Trophoblast cell (in vitro differentiated cells and primary cell): ENCODE measurements at regions not wholly inside any gene's neighbourhood (a gene's known extent, or its start where the extent isn't known, plus 50 kb on each side); places are given as distances from the start of the nearest gene placed in this dataset.

Source experiments
- DNase-seq, 2 donors: peaks; one replicate each; pipeline ENCODE4 v3.0.0-alpha.2; 2016
- H2AFZ ChIP-seq: 2 replicates; pipeline ENCODE4 v1.6.1; 2013; ENCODE audit warnings: low read length, moderate library complexity, mild to moderate bottlenecking; ENCODE audit not compliant: insufficient read depth, poor library complexity
- H2AK5ac ChIP-seq: 2 replicates; pipeline ENCODE4 v1.6.1; 2013; ENCODE audit warnings: mild to moderate bottlenecking, low read length
- H2BK120ac ChIP-seq: 2 replicates; pipeline ENCODE4 v1.6.1; 2013; ENCODE audit warnings: low read length, mild to moderate bottlenecking, moderate library complexity; ENCODE audit not compliant: insufficient read depth, poor library complexity
- H2BK12ac ChIP-seq: 2 replicates; pipeline ENCODE4 v1.6.1; 2013; ENCODE audit warnings: mild to moderate bottlenecking, low read length, moderate library complexity
- H2BK5ac ChIP-seq: 2 replicates; pipeline ENCODE4 v1.6.1; 2013; ENCODE audit warnings: low read length, low read depth, moderate library complexity, mild to moderate bottlenecking; ENCODE audit not compliant: poor library complexity
- H3K14ac ChIP-seq: 2 replicates; pipeline ENCODE4 v1.6.1; 2013; ENCODE audit warnings: mild to moderate bottlenecking, low read length
- H3K18ac ChIP-seq: 2 replicates; pipeline ENCODE4 v1.6.1; 2013; ENCODE audit warnings: mild to moderate bottlenecking, low read length
- H3K23ac ChIP-seq: 2 replicates; pipeline ENCODE4 v1.6.1; 2013; ENCODE audit warnings: low read length
- H3K27ac ChIP-seq: 2 replicates; pipeline ENCODE4 v1.5.1; 2013; ENCODE audit warnings: low read depth, mild to moderate bottlenecking, inconsistent platforms, low read length, moderate library complexity
- H3K27me3 ChIP-seq: 2 replicates; pipeline ENCODE4 v1.6.1; 2013; ENCODE audit warnings: inconsistent platforms, mild to moderate bottlenecking, low read length, moderate library complexity; ENCODE audit not compliant: insufficient read depth
- H3K36me3 ChIP-seq, 2 experiments: 1 replicate in 1 of 2; 2 replicates in 1 of 2; pipeline ENCODE4 v1.6.1; 2013; ENCODE audit warnings: low read length in 2 of 2, mild to moderate bottlenecking in 2 of 2, moderate library complexity in 1 of 2; ENCODE audit not compliant: insufficient read depth in 2 of 2, control insufficient read depth in 1 of 2
- H3K4ac ChIP-seq: 2 replicates; pipeline ENCODE4 v1.6.1; 2013; ENCODE audit warnings: low read depth, mild to moderate bottlenecking, low read length, moderate library complexity
- H3K4me1 ChIP-seq, 2 experiments: 1 replicate in 1 of 2; 2 replicates in 1 of 2; pipeline ENCODE4 v1.6.1; 2013; ENCODE audit warnings: low read length in 2 of 2, mild to moderate bottlenecking in 2 of 2, moderate library complexity in 1 of 2; ENCODE audit not compliant: insufficient read depth in 2 of 2, control insufficient read depth in 1 of 2
- H3K4me2 ChIP-seq: 2 replicates; pipeline ENCODE4 v1.6.1; 2013; ENCODE audit warnings: inconsistent platforms, mild to moderate bottlenecking, low read length, moderate library complexity
- H3K4me3 ChIP-seq: 2 replicates; pipeline ENCODE4 v1.5.1; 2013; ENCODE audit warnings: mild to moderate bottlenecking, low read depth, low read length, inconsistent platforms
- H3K79me1 ChIP-seq: one replicate; pipeline ENCODE4 v1.6.1; 2013; ENCODE audit warnings: low read length
- H3K79me2 ChIP-seq: 2 replicates; pipeline ENCODE4 v1.6.1; 2013; ENCODE audit warnings: low read length, mild to moderate bottlenecking; ENCODE audit not compliant: control insufficient read depth, insufficient read depth, poor library complexity
- H3K9ac ChIP-seq: 2 replicates; pipeline ENCODE4 v1.6.1; 2013; ENCODE audit warnings: mild to moderate bottlenecking, low read length
- H3K9me3 ChIP-seq: 2 replicates; pipeline ENCODE4 v1.6.1; 2013; ENCODE audit warnings: low read depth, mild to moderate bottlenecking, control low read depth, inconsistent platforms, low read length; ENCODE audit not compliant: insufficient read depth
- H4K12ac ChIP-seq: 2 replicates; pipeline ENCODE4 v1.6.1; 2013; ENCODE audit warnings: low read depth, mild to moderate bottlenecking, low read length, moderate library complexity
- H4K8ac ChIP-seq: 2 replicates; pipeline ENCODE4 v1.6.1; 2013; ENCODE audit warnings: low read depth, mild to moderate bottlenecking, low read length, moderate library complexity
- H4K91ac ChIP-seq: one replicate; pipeline ENCODE4 v1.6.1; 2013; ENCODE audit warnings: low read depth, mild to moderate bottlenecking, low read length, moderate library complexity
- WGBS: extraction: QIAGEN DNeasy Blood & Tissue Kit; methylation state at CpG from one replicate; pipeline ENCODE4 v1.1.7; 2013; ENCODE audit warnings: missing lambda C conversion rate; ENCODE audit not compliant: insufficient read length, insufficient coverage; ENCODE audit errors: extremely low coverage; 5-methylcytosine and 5-hydroxymethylcytosine counted together

DNA sequence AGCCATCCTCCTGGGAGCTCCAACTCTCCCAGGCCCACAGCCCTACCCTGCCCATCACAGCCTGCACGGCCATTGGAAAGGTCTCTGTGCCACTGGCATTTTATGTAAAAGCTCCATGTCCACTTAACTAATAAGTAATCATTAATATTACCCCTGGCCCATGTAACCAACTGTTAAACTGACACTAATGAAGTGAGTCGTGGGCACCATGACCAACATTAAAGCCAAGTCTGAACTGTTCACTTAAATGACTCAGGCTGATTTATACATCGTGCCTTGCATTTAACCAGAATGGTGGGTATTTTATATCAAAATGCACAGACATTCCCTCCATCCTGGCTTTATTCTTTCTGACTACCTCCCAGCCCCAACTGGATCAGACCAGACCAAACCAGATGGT is 229.3 kb downstream of the SOX9 start:
- H3K14ac ChIP-seq, result no peak overlapping the region
- H3K79me2 ChIP-seq, result no peaks in the 10 kb centered on the region
- no peaks in the 10 kb centered on the region for H3K9me3 ChIP-seq
- H3K23ac ChIP-seq, result no peak overlapping the region
- WGBS, result no CpG with 5 or more reads among the region's 3 CpGs
- no peak overlapping the region for H4K12ac ChIP-seq
- no peak overlapping the region for H3K4ac ChIP-seq
- no peak overlapping the region for H2BK120ac ChIP-seq
- H4K91ac ChIP-seq, result no peak overlapping the region
- H3K27ac ChIP-seq, result no peak overlapping the region
- no peak overlapping the region for H3K4me3 ChIP-seq
- no peak overlapping the region for H4K8ac ChIP-seq
- no peak overlapping the region for H3K4me2 ChIP-seq
- no peaks in the 10 kb centered on the region for H3K36me3 ChIP-seq
- H3K9ac ChIP-seq, result no peak overlapping the region
- no peaks in the 10 kb centered on the region for H3K79me1 ChIP-seq
- H2BK5ac ChIP-seq, result no peak overlapping the region
- H3K27me3 ChIP-seq, result no peaks in the 10 kb centered on the region
- peaks cover 3 to 4% of the 10 kb centered on the region in 2 experiments for H3K4me1 ChIP-seq
- H2BK12ac ChIP-seq, result no peak overlapping the region
- DNase-seq, result no peak
- no peak overlapping the region for H3K18ac ChIP-seq
- no peak overlapping the region for H2AK5ac ChIP-seq
- no peak overlapping the region for H2AFZ ChIP-seq

DNA sequence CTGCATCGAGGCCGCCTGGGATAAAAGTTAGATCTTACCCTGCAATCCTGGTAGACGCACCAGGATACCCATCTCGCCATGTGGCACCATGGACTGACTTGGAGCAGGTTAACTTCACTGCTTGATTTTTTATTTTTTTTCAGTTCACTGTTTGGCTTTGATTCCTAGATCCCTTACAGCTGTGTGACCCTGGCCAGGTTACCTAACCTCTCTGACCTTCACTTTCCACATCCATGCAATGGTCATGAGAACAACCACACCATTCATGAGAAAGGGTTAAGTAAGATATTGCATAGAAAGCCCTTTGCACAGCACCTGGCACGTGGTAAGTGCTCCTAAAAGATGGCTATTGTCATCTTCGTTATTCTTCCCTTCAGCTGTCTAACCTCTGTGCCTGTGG is 230.5 kb downstream of the SOX9 start:
- Histone ChIP-seq H2BK12ac (no peak overlapping the region), H3K18ac (no peak overlapping the region), H3K27me3 (no peaks in the 10 kb centered on the region), H4K8ac (no peak overlapping the region), H3K9me3 (no peaks in the 10 kb centered on the region), H3K14ac (no peak overlapping the region), H3K4me3 (no peak overlapping the region), H2AFZ (no peak overlapping the region), H3K4me2 (no peak overlapping the region), H4K12ac (no peak overlapping the region), H4K91ac (no peak overlapping the region), H3K36me3 (no peaks in the 10 kb centered on the region), H3K79me1 (no peaks in the 10 kb centered on the region), H2BK5ac (no peak overlapping the region), H3K23ac (no peak overlapping the region), H3K9ac (no peak overlapping the region), H3K27ac (no peak overlapping the region), H2AK5ac (no peak overlapping the region), H3K4me1 (peaks cover 3 to 4% of the 10 kb centered on the region in 2 experiments), H3K79me2 (no peaks in the 10 kb centered on the region), H2BK120ac (no peak overlapping the region), H3K4ac (no peak overlapping the region)
- no peak for DNase-seq
- no CpG with 5 or more reads among the region's 6 CpGs for WGBS

DNA sequence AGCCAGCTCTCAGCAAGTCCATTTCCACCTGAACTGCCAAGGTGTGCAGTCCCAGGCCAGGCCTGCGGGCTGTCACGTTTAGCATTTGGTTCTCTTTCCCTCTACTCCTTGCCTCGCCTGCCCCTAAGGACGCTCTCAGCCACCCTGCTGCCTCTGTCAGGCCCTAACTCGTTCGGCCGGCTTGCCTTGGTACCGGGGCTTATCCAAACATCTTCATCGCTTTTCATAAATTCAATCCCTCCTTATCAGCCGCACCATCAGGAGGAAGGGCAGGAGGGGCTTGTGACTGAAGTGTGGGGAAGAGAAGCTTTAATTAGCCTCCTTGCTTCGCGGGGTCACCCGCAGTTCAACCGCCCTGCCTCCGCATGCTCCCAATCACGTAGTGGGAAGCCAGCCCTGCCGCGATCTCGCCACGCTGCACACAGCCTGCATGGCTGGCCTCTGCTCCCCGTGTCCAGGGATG is 231.1 kb downstream of the SOX9 start:
- Histone ChIP-seq H4K91ac (no peak overlapping the region), H4K8ac (no peak overlapping the region), H2BK5ac (no peak overlapping the region), H3K4me1 (peaks cover 3 to 4% of the 10 kb centered on the region in 2 experiments), H3K9ac (no peak overlapping the region), H3K79me2 (no peaks in the 10 kb centered on the region), H3K27ac (no peak overlapping the region), H4K12ac (no peak overlapping the region), H2BK12ac (no peak overlapping the region), H3K36me3 (no peaks in the 10 kb centered on the region), H3K18ac (no peak overlapping the region), H3K9me3 (no peaks in the 10 kb centered on the region), H3K4me2 (no peak overlapping the region), H3K14ac (no peak overlapping the region), H3K4me3 (no peak overlapping the region), H2AFZ (no peak overlapping the region), H3K79me1 (no peaks in the 10 kb centered on the region), H3K27me3 (no peaks in the 10 kb centered on the region), H2BK120ac (no peak overlapping the region), H3K4ac (no peak overlapping the region), H2AK5ac (no peak overlapping the region), H3K23ac (no peak overlapping the region)
- no CpG with 5 or more reads among the region's 21 CpGs for WGBS
- no peak for DNase-seq

DNA sequence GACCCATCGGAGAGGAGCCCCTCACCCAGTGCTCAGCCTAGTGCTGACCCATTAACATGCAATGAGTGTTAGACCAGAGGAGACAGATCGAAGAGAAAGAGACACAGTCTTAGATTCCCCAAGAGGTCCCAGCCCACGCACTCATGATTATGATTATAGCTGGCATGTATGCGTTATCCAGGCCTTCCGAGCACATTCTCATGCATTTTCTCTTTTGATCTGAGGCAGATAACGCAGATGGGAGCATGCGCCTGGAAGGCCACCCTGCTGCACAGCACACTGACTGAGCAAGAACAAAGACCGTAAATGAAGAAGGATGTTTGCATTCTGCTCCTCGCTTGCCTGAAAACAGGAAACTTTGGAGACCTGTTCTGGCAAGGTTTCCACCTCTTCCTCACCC is 232.7 kb downstream of the SOX9 start:
- DNase-seq, result no peak
- no peak overlapping the region for H4K91ac ChIP-seq
- no peaks in the 10 kb centered on the region for H3K9me3 ChIP-seq
- no CpG with 5 or more reads among the region's 9 CpGs for WGBS
- H4K12ac ChIP-seq, result no peak overlapping the region
- H3K9ac ChIP-seq, result no peak overlapping the region
- no peaks in the 10 kb centered on the region for H3K36me3 ChIP-seq
- no peak overlapping the region for H3K4ac ChIP-seq
- no peak overlapping the region for H3K27ac ChIP-seq
- H3K79me1 ChIP-seq, result no peaks in the 10 kb centered on the region
- H2BK12ac ChIP-seq, result no peak overlapping the region
- H3K27me3 ChIP-seq, result no peaks in the 10 kb centered on the region
- H4K8ac ChIP-seq, result no peak overlapping the region
- no peak overlapping the region for H3K4me2 ChIP-seq
- no peak overlapping the region for H2AFZ ChIP-seq
- no peak overlapping the region for H3K4me3 ChIP-seq
- no peak overlapping the region for H2BK5ac ChIP-seq
- H2AK5ac ChIP-seq, result no peak overlapping the region
- no peak overlapping the region for H2BK120ac ChIP-seq
- no peak overlapping the region for H3K14ac ChIP-seq
- peaks cover 3 to 4% of the 10 kb centered on the region in 2 experiments for H3K4me1 ChIP-seq
- H3K18ac ChIP-seq, result no peak overlapping the region
- no peak overlapping the region for H3K23ac ChIP-seq
- no peaks in the 10 kb centered on the region for H3K79me2 ChIP-seq
